WTC11 (cell line): ENCODE measurements at regions not wholly inside any gene's neighbourhood (a gene's known extent, or its start where the extent isn't known, plus 50 kb on each side); places are given as distances from the start of the nearest gene placed in this dataset.

Experiments
- ATAC-seq: fragments of 200-7000 bp; cut with Tn5 transposase; 2 replicates; pipeline ENCODE4 v1.10.0; 2021; ENCODE audit warnings: mild to moderate bottlenecking, moderate library complexity
- CTCF ChIA-PET: fragments of 300-600 bp; sonication (Branson Sonifier 250); formaldehyde crosslinking; loops from one replicate; lab custom pipeline; 2021; ENCODE audit warnings: antibody characterized with exemption; lab: Charles Lee
- POLR2A ChIA-PET: fragments of 350-600 bp; sonication (Branson Sonifier 250); formaldehyde crosslinking; loops from one replicate; lab custom pipeline; 2021; ENCODE audit warnings: antibody characterized with exemption; lab: Charles Lee
- DNase-seq: peaks from one replicate; pipeline ENCODE4 v3.0.0; 2021; ENCODE audit warnings: low spot score
- H3K27ac Mint-ChIP-seq: 2 replicates; pipeline ENCODE4 v1.8.0; 2021; ENCODE audit warnings: mixed read lengths
- H3K27me3 Mint-ChIP-seq: 2 replicates; pipeline ENCODE4 v1.8.0; 2021; ENCODE audit warnings: low read depth, mild to moderate bottlenecking, moderate library complexity, mixed read lengths
- H3K36me3 Mint-ChIP-seq: 2 replicates; pipeline ENCODE4 v1.8.0; 2021; ENCODE audit warnings: mixed read lengths
- H3K4me1 Mint-ChIP-seq: 2 replicates; pipeline ENCODE4 v1.8.0; 2022; ENCODE audit warnings: mixed read lengths
- H3K4me3 Mint-ChIP-seq: 2 replicates; pipeline ENCODE4 v1.8.0; 2021; ENCODE audit warnings: mild to moderate bottlenecking, moderate library complexity, mixed read lengths
- H3K9me3 Mint-ChIP-seq: 2 replicates; pipeline ENCODE4 v1.8.0; 2021; ENCODE audit warnings: mixed read lengths
- CBFB ChIP-seq: sonication (generic); formaldehyde crosslinking; IDR thresholded peaks from 2 replicates; pipeline ENCODE4 v1.8.1; 2022; ENCODE audit warnings: mild to moderate bottlenecking, low read depth, missing genetic modification reagents
- GABPB1 ChIP-seq: sonication (generic); formaldehyde crosslinking; IDR thresholded peaks from 2 replicates; pipeline ENCODE4 v1.8.1; 2023; ENCODE audit warnings: mild to moderate bottlenecking, missing genetic modification reagents
- GTF2I ChIP-seq: fragments of 250-450 bp; sonication (Bioruptor Pico); conservative IDR thresholded peaks from 2 replicates; pipeline ENCODE4 v1.4.0; 2021; ENCODE audit warnings: mild to moderate bottlenecking
- JAZF1 ChIP-seq: fragments of 250-450 bp; sonication (Bioruptor Pico); IDR thresholded peaks from 2 replicates; pipeline ENCODE4 v1.9.0; 2021; ENCODE audit warnings: moderate library complexity, mild to moderate bottlenecking, inconsistent platforms
- NR3C1 ChIP-seq: sonication (generic); formaldehyde crosslinking; conservative IDR thresholded peaks from 2 replicates; pipeline ENCODE4 v1.8.1; 2023; ENCODE audit warnings: low read depth, mild to moderate bottlenecking, missing genetic modification reagents
- TEAD1 ChIP-seq: sonication (generic); formaldehyde crosslinking; IDR thresholded peaks from 2 replicates; pipeline ENCODE4 v1.8.0; 2022; ENCODE audit warnings: mild to moderate bottlenecking, missing genetic modification reagents
- TEAD4 ChIP-seq: sonication (generic); formaldehyde crosslinking; IDR thresholded peaks from 2 replicates; pipeline ENCODE4 v1.8.0; 2022; ENCODE audit warnings: mild to moderate bottlenecking, missing genetic modification reagents
- TP53 ChIP-seq: sonication (generic); formaldehyde crosslinking; IDR thresholded peaks from 2 replicates; pipeline ENCODE4 v1.8.1; 2023; ENCODE audit warnings: mild to moderate bottlenecking, missing genetic modification reagents
- ZNF138 ChIP-seq: sonication (generic); formaldehyde crosslinking; conservative IDR thresholded peaks from 2 replicates; pipeline ENCODE4 v1.8.1; 2022; ENCODE audit warnings: mild to moderate bottlenecking, moderate library complexity, missing genetic modification reagents
- ZNF416 ChIP-seq: fragments of 250-450 bp; sonication (Bioruptor Pico); IDR thresholded peaks from 2 replicates; pipeline ENCODE4 v1.9.0; 2021; ENCODE audit warnings: mild to moderate bottlenecking, inconsistent platforms
- ZNF423 ChIP-seq: fragments of 250-450 bp; sonication (Bioruptor Pico); IDR thresholded peaks from 2 replicates; pipeline ENCODE4 v2.1.2; 2022; ENCODE audit warnings: mild to moderate bottlenecking, moderate library complexity
- ZNF671 ChIP-seq: fragments of 250-450 bp; sonication (Bioruptor Pico); IDR thresholded peaks from 2 replicates; pipeline ENCODE4 v1.8.0; 2021; ENCODE audit warnings: mild to moderate bottlenecking
- TF ChIP-seq, protein P1 (sequence below): sonication (generic); formaldehyde crosslinking; IDR thresholded peaks from 2 replicates; pipeline ENCODE4 v1.8.0; 2023; ENCODE audit warnings: missing genetic modification reagents, mild to moderate bottlenecking, borderline replicate concordance
- TF ChIP-seq, protein P2 (sequence below): fragments of 200-600 bp; IDR thresholded peaks from 2 replicates; pipeline ENCODE4 v1.8.0; 2022; ENCODE audit warnings: antibody characterized with exemption
- TF ChIP-seq, protein P3 (sequence below): sonication (generic); formaldehyde crosslinking; IDR thresholded peaks from 2 replicates; pipeline ENCODE4 v1.8.0; 2022; ENCODE audit warnings: mild to moderate bottlenecking, missing genetic modification reagents
- TF ChIP-seq, protein P4 (sequence below): sonication (generic); formaldehyde crosslinking; IDR thresholded peaks from 2 replicates; pipeline ENCODE4 v1.8.0; 2022; ENCODE audit warnings: mild to moderate bottlenecking, missing genetic modification reagents

DNA sequence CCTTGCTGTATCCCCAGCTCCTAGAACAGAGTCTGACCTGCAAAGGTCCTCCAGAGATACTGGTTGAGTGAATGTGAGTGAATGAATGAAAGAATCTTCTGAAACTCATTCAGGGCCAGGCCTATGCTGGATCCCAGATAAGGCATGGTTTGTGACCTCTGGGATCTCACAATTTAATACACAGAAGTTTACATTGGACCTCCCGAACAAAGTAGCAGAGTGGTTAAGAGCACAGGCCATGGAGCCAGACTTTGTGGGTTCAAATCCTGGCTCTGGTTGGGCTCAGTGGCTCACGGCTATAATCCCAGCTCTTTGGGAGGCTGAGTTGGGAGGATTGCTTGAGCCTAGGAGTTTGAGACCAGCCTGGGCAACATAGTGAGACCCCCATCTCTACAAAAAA lies 50.8 kb upstream of the CTPS1 start:
- H3K27me3 Mint-ChIP-seq = peaks cover 3% of the 10 kb centered on the region; the same call in 1 of the 2 replicates
- POLR2A ChIA-PET = no interaction called here

DNA sequence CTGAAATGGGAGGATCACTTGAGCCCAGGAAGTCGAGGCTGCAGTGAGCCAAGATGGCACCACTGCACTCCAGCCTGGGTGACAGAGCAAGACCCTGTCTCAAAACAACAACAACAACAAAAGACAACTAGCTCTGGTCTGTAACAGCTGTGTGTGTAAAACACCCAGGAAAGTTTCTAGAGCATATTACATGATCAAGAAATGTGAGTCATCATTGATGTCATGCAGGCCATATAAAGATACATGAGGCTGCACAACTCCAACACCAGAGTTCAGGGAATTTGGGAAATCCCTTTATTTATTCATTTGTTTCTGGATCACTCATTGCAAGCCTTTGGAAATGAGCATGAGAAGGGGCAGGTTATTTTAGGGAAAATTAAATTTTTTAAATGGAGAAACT lies 50.3 kb upstream of the CTPS1 start:
- H3K27me3 Mint-ChIP-seq = peaks cover 3% of the 10 kb centered on the region; the same call in 1 of the 2 replicates
- TF ChIP-seq, protein P1, sequence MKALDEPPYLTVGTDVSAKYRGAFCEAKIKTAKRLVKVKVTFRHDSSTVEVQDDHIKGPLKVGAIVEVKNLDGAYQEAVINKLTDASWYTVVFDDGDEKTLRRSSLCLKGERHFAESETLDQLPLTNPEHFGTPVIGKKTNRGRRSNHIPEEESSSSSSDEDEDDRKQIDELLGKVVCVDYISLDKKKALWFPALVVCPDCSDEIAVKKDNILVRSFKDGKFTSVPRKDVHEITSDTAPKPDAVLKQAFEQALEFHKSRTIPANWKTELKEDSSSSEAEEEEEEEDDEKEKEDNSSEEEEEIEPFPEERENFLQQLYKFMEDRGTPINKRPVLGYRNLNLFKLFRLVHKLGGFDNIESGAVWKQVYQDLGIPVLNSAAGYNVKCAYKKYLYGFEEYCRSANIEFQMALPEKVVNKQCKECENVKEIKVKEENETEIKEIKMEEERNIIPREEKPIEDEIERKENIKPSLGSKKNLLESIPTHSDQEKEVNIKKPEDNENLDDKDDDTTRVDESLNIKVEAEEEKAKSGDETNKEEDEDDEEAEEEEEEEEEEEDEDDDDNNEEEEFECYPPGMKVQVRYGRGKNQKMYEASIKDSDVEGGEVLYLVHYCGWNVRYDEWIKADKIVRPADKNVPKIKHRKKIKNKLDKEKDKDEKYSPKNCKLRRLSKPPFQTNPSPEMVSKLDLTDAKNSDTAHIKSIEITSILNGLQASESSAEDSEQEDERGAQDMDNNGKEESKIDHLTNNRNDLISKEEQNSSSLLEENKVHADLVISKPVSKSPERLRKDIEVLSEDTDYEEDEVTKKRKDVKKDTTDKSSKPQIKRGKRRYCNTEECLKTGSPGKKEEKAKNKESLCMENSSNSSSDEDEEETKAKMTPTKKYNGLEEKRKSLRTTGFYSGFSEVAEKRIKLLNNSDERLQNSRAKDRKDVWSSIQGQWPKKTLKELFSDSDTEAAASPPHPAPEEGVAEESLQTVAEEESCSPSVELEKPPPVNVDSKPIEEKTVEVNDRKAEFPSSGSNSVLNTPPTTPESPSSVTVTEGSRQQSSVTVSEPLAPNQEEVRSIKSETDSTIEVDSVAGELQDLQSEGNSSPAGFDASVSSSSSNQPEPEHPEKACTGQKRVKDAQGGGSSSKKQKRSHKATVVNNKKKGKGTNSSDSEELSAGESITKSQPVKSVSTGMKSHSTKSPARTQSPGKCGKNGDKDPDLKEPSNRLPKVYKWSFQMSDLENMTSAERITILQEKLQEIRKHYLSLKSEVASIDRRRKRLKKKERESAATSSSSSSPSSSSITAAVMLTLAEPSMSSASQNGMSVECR = no peak
- TF ChIP-seq, protein P2, sequence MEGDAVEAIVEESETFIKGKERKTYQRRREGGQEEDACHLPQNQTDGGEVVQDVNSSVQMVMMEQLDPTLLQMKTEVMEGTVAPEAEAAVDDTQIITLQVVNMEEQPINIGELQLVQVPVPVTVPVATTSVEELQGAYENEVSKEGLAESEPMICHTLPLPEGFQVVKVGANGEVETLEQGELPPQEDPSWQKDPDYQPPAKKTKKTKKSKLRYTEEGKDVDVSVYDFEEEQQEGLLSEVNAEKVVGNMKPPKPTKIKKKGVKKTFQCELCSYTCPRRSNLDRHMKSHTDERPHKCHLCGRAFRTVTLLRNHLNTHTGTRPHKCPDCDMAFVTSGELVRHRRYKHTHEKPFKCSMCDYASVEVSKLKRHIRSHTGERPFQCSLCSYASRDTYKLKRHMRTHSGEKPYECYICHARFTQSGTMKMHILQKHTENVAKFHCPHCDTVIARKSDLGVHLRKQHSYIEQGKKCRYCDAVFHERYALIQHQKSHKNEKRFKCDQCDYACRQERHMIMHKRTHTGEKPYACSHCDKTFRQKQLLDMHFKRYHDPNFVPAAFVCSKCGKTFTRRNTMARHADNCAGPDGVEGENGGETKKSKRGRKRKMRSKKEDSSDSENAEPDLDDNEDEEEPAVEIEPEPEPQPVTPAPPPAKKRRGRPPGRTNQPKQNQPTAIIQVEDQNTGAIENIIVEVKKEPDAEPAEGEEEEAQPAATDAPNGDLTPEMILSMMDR = no peak
- TF ChIP-seq TP53 (CRISPR knock-in tag) = no peak
- no peak for TF ChIP-seq GTF2I (CRISPR knock-in tag)
- TF ChIP-seq, protein P3, sequence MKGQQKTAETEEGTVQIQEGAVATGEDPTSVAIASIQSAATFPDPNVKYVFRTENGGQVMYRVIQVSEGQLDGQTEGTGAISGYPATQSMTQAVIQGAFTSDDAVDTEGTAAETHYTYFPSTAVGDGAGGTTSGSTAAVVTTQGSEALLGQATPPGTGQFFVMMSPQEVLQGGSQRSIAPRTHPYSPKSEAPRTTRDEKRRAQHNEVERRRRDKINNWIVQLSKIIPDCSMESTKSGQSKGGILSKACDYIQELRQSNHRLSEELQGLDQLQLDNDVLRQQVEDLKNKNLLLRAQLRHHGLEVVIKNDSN (CRISPR knock-in tag) = no peak
- no peak for TF ChIP-seq ZNF138
- TF ChIP-seq ZNF416 = no peak
- no peak for TF ChIP-seq ZNF671 (CRISPR knock-in tag)
- no peak for TF ChIP-seq GABPB1 (CRISPR knock-in tag)
- TF ChIP-seq JAZF1 (CRISPR knock-in tag) = no peak
- no peak for TF ChIP-seq CBFB (CRISPR knock-in tag)
- no peak for TF ChIP-seq TEAD4
- TF ChIP-seq, protein P4, sequence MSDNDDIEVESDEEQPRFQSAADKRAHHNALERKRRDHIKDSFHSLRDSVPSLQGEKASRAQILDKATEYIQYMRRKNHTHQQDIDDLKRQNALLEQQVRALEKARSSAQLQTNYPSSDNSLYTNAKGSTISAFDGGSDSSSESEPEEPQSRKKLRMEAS = no peak
- TF ChIP-seq, all 79 proteins: peak for 0
- POLR2A ChIA-PET = no interaction called here
- Mint-ChIP-seq H3K4me1 (peaks cover 18% of the 10 kb centered on the region), H3K9me3 (peaks cover 5% of the 10 kb centered on the region; the same call in 1 of the 2 replicates), H3K27ac (no peak overlapping the region), H3K36me3 (no peaks in the 10 kb centered on the region), H3K4me3 (no peak overlapping the region)
- CTCF ChIA-PET = interaction anchor here (0.6 to 4.5 kb wide), 3 partner anchors 20 to 24 kb away, joined by 3 to 44 read pairs (median 16); no protein-coding TSS in a partner anchor
- DNase-seq (no peak), ATAC-seq (no peak)

More for the DNA sequence above, 50.8 kb upstream of the CTPS1 start:
- peaks cover 18% of the 10 kb centered on the region for H3K4me1 Mint-ChIP-seq
- no peak overlapping the region for H3K27ac Mint-ChIP-seq
- H3K36me3 Mint-ChIP-seq = no peaks in the 10 kb centered on the region
- no peak overlapping the region for H3K4me3 Mint-ChIP-seq
- CTCF ChIA-PET = interaction anchor here (1.0 kb wide), 1 partner anchor 24 kb away, joined by 3 read pairs; no protein-coding TSS in a partner anchor
- ATAC-seq = no peak
- no peak for DNase-seq
- TF ChIP-seq TEAD1 (CRISPR knock-in tag) (no peak), NR3C1 (CRISPR knock-in tag) (no peak), ZNF423 (CRISPR knock-in tag) (no peak)
- H3K9me3 Mint-ChIP-seq = peaks cover 5% of the 10 kb centered on the region; the same call in 1 of the 2 replicates
